ENCODE measurements at regions not wholly inside any gene's neighbourhood (a gene's known extent, or its start where the extent isn't known, plus 50 kb on each side); places are given as distances from the start of the nearest gene placed in this dataset.

GRCh38 chr4:125091541-125091940 is 223.2 kb upstream of the FAT4 start:
- TF ChIP-seq ZFP36 (IDR thresholded peaks at IDR 0.05; ENCODE audit: low read depth, low read length, partially characterized antibody) (no peak), PCBP1 (IDR thresholded peaks at IDR 0.05; ENCODE audit: low read depth, low read length, poor library complexity, severe bottlenecking) (no peak), RCOR1 (IDR thresholded peaks at IDR 0.05; ENCODE audit: borderline replicate concordance in 1 of 2, low read depth in 2 of 2, low read length in 2 of 2) (no peak), CTCF (IDR thresholded peaks at IDR 0.05 in 2 of 3, conservative IDR thresholded peaks at IDR 0.05 in 1 of 3; ENCODE audit: insufficient read depth in 2 of 3, low read depth in 1 of 3, low read length in 3 of 3) (no peak), POLR2A (conservative IDR thresholded peaks at IDR 0.05) (no peak), CUX1 (CRISPR knock-in tag; IDR thresholded peaks at IDR 0.05) (no peak)
